Activated gamma-delta T cell treated with anti-CD3 and anti-CD28 coated beads, Interleukin-2, amount 50 U/mL, for 16 hours (primary cell): ENCODE measurements at regions not wholly inside any gene's neighbourhood (a gene's known extent, or its start where the extent isn't known, plus 50 kb on each side); places are given as distances from the start of the nearest gene placed in this dataset.
"Not testable (repeated sequence)": the region's sequence is repeated elsewhere in the genome, so short reads cannot be mapped to it uniquely, and the experiment has no call there.

Source experiments
- DNase-seq: peaks from one replicate; pipeline ENCODE4 v3.0.0-alpha.2; 2020; ENCODE audit warnings: low read depth

GRCh38 chr9:39665020-39665419 is 309.6 kb downstream of the SPATA31A1 start:
- DNase-seq: not testable (repeated sequence)

- DNase-seq: not testable (repeated sequence)
These were observed 319.2 kb downstream of the SPATA31A1 start for GRCh38 chr9:39674437-39675210.

GRCh38 chr9:39675211-39675553 is 319.7 kb downstream of the SPATA31A1 start:
- not testable (repeated sequence) for DNase-seq

DNA sequence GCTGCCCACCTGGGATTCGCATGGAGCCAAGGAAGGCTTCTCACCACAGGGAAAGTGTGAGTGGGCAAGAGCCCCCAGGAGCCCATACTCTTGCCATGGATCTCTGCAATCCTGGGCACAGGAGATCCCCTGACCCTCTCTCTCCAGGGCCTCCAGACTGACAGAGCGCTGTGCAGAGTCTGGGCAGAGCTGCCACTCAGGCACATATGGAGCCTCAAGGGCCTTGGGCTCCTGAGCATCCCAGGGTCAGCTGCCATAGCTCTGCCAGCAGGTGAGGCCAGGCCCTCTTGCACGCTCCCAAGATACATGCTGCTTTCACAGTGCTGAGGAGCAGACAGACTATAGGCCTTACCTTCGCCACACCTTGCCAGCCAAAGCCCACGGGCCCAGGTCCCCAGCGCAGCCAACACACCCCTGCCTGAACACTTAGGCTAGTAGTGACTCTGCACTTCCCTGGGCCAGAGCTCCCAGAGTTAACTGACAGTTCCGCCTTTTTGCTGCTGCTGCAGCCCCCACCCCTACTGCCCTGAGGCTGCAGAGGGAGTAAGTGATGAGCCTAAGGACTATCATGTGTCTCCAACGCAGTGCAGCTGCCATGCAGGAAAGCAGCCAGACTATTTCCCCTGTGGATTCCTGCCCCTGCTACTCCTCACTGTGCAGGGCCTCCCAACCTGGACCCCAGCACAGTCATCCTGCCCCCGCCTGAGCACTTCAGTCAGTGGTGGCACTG is 323.2 kb downstream of the SPATA31A1 start:
- not testable (repeated sequence) for DNase-seq

DNA sequence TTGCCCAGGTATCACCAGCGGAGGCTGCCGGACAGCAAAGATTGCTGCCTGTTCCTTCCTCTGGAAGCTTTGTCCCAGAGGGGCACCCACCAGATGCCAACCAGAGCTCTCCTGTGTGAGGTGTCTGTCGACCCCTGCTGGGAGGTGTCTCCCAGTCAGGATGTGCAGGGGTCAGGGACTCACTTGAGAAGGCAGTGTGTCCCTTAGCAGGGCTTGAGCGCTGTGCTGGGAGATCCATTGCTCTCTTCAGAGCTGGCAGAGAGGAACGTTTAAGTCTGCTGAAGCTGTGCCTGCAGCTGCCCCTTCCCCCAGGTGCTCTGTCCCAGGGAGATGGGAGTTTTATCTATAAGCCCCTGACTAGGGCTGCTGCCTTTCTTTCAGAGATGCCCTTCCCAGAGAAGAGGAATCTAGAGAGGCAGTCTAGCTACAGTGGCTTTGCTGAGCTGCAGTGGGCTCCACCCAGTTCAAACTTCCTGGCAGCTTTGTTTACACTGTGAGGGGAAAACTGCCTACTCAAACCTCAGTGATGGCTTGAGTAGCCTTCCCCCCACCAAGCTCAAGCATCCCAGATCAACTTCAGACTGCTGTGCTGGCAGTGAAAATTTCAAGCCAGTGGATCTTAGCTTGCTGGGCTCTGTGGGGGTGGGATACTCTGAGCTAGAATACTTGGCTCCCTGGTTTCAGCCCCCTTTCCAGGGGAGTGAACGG is 325.4 kb downstream of the SPATA31A1 start:
- not testable (repeated sequence) for DNase-seq

DNA sequence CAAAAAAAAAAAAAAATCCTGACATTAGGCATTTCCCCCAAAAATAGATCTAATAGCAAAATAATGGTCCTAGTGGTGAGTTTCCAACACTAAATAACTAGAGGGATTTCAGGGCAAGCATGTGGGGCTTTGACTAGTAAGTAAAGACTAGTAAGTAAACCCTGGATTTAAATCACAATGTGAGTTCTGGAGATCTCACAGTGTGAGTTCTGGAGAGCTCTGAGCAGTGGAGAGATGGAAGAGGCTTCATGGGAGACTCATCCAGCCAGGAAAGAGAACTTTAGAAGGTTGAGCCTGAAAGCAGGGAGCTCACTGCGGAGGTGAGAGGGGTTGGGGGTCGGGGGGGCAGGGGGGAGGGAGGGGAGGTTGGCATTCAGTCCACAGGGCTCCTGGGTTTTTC is 373.4 kb downstream of the SPATA31A1 start:
- not testable (repeated sequence) for DNase-seq

- not testable (repeated sequence) for DNase-seq
These were observed 389.4 kb downstream of the SPATA31A1 start for GRCh38 chr9:39744898-39745297.

DNA sequence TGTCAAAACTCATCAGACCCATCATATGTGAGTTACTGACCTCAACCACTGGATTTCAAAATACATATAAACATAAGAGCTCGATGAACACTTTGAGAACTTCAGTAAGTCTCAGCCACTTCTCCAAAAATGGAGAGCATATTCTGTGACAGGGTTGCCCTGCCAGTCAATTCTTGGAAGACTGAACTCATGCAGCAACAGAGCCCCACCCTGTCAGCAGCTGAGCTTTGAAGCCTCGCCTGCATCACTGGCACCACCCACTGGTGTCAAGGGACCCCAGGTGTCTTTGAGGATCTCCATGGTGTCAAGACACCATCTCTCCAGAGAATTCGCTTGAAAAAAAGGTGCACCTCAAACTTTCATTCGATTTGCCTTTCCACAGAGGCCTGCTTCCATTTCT is 420.1 kb downstream of the SPATA31A1 start:
- DNase-seq: not testable (repeated sequence)

GRCh38 chr9:39791356-39791755 is 435.9 kb downstream of the SPATA31A1 start:
- DNase-seq: not testable (repeated sequence)

DNA sequence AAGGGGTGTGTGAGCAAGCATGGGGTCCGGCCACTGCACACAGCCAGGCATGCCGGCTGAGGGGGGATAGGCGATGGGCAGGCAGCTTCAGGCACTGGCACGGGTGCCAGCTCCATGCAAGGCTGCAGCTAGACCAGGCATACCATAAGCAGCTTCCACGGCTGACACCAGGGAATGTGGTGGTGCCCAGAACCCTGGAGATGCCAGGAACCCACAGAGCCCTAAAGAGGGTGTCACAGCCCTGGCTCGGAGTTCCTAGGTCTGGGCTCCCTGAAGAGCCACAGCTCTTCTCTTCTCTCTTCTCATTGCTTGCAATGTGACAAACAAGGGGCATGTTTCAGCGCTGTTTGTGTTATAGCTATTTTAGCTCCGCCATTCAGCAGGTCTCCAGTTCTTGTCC is 442.5 kb downstream of the SPATA31A1 start:
- not testable (repeated sequence) for DNase-seq

DNA sequence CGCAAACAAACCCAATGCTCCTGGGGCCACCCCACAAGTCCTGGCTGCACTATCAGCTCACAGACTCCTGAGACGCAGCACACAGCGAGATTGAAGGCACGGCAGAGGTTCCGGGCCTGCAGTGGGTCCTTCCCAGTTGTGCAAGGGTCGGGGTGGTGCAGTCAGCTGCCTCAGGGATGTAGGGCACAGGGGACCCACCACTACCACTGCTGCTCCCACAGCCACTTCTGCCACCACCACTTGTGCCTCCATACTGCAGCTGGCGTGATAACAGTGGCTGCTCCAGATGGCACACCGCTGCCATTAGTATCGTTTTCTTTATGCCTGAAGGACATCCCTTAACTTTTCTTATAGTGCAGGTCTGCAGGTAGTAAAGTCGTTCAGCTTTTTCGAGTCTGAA is 443.8 kb downstream of the SPATA31A1 start:
- DNase-seq: not testable (repeated sequence)

GRCh38 chr9:39802561-39802960 is 447.1 kb downstream of the SPATA31A1 start:
- not testable (repeated sequence) for DNase-seq

GRCh38 chr9:39809401-39810226 is 454.1 kb downstream of the SPATA31A1 start:
- peak; percentile 39 for DNase-seq

DNA sequence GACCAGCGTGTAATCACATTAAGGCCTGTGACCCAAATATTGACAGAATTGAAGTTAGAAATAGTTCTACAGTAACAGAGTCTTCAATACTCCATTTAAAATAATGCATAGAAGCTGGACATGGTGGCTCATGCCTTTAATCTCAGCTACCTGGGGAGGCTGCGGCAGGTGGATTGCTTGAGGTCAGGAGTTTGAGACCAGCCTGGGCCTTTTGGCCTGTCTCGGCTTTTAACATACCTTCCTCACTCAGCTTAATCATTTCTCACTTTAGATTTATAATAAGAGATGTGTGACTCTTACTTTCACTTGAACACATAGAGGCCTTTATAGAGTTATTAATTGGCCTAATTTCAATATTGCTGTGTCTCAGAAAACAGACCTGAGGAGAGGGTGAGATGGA is 454.9 kb downstream of the SPATA31A1 start:
- not testable (repeated sequence) for DNase-seq

- DNase-seq: not testable (repeated sequence)
These were observed 456.1 kb downstream of the SPATA31A1 start for GRCh38 chr9:39811615-39812014.

DNA sequence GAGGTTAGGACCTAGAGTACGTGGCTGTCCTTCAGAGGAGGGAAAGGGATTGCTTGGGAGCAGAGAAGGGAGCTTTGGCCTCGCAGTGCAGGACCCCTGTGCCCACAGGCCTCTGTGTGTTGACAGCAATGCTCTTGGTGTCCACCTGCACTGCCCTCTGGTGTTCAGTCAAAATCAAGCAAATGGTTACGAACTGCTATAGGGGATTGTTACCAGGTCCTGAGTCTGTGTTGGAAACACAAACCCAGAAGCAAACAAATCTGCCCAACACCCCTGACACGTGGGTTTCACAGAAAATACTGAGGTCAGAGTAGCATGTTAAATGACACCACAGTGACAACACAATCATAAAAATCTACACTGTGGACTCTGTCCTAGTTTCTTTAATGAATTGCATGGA is 473.0 kb downstream of the SPATA31A1 start:
- DNase-seq: not testable (repeated sequence)
